ENCODE measurements at regions not wholly inside any gene's neighbourhood (a gene's known extent, or its start where the extent isn't known, plus 50 kb on each side); places are given as distances from the start of the nearest gene placed in this dataset.

DNA sequence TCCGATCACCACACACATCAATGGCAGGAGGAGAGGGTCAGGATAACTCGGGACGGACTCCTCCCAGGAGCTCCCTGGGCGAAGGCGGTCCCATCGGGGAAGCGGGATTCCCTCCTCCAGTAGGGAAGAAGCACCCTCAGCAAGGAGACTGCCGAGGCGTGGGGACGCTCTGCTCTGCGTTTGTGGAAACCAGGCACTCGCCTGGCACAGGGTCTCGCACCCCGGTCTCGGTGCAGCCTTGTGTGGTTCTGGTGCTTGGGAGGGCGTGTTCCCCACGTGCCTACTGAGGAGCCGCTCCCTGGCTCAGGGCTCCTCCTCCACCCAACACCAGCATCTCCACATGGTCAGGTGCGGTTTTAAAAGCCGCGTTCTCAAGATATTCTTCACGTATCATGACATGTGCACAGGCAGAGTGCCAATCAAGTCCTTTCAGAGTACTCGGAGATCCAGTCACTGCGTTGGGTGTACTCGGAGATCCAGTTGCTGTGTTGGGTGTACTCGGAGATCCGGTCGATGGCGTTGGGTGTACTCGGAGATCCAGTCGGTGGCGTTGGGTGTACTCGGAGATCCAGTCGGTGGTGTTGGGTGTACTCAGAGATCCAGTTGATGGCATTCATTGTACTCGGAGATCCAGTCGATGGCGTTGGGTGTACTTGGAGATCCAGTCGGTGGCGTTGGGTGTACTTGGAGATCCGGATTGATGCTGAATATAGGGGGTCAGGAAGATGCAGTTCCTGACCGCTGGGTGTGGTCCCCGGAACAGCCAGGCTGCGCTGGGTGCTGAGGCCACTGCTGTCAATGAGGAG, 117.5 kb downstream of the RTP5 start:
- no peak overlapping the region for H3K27ac ChIP-seq
- TF ChIP-seq, protein P1, sequence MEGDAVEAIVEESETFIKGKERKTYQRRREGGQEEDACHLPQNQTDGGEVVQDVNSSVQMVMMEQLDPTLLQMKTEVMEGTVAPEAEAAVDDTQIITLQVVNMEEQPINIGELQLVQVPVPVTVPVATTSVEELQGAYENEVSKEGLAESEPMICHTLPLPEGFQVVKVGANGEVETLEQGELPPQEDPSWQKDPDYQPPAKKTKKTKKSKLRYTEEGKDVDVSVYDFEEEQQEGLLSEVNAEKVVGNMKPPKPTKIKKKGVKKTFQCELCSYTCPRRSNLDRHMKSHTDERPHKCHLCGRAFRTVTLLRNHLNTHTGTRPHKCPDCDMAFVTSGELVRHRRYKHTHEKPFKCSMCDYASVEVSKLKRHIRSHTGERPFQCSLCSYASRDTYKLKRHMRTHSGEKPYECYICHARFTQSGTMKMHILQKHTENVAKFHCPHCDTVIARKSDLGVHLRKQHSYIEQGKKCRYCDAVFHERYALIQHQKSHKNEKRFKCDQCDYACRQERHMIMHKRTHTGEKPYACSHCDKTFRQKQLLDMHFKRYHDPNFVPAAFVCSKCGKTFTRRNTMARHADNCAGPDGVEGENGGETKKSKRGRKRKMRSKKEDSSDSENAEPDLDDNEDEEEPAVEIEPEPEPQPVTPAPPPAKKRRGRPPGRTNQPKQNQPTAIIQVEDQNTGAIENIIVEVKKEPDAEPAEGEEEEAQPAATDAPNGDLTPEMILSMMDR (conservative IDR thresholded peaks at IDR 0.05): no peak
- no peak for TF ChIP-seq ZFX (IDR thresholded peaks at IDR 0.05)

DNA sequence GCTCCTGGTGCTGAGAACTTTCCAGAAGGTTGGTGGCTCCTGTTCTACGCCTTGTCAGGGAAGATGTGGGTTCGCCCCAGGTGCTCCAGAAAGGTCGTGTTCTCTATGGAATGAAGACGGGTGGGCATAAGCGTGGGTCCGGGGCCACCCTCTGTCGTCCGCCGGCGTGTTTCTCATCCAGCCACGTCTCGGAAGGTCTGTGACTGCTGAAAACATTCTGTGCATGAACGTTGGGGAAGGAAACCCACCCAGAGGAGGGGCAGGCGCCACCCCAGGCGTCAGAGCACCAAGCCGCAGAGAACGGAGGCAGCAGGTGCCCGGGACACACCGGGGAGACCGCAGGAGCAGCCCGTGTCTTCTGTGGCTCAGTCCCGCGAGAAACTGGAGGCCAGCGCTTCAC, 118.2 kb downstream of the RTP5 start:
- H3K27ac ChIP-seq: no peak overlapping the region

DNA sequence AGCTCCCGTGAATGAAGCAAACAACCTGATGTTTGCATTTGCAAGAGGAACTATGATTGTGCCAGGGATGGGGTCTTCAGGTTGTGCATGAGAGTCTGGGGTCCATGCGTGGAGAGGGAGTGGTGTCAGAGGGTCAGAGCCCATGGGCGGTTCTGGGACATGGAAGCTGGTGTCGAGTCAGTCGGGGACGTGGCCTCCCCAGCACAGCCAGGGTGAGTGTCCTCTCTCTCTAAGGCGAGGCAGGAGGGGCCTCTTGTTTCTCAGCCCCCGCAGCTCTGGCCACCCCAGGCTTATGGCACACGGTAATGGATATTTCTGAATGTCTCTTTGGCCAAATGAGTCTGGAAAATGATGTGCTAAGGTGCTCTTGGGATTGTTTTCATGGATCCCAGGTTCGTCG, 118.6 kb downstream of the RTP5 start:
- no peak for TF ChIP-seq ZFX (IDR thresholded peaks at IDR 0.05)

More for the DNA sequence above, 118.2 kb downstream of the RTP5 start:
- TF ChIP-seq, protein P1 (conservative IDR thresholded peaks at IDR 0.05): no peak
- TF ChIP-seq ZFX (IDR thresholded peaks at IDR 0.05): no peak

DNA sequence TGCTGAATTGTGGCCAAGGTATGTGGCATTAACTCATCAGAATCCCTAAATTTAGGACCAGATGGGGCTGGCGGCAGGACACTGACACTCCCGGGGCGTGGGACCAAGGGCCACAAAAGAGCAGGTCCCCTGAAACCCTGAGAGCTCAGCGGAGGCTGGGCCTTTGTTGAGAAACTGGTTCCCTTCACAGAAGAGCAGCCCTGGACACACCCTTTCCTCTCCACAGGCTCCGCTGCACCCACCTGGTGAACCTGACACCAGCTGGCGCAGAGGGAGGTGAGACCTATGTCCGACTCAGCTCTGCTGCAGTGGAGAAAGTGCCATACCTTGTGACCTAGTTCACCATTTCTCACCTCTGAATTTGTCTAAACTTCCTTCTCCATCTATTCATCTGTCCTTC, 119.5 kb downstream of the RTP5 start:
- TF ChIP-seq ZFX (IDR thresholded peaks at IDR 0.05): no peak
- TF ChIP-seq, protein P1 (conservative IDR thresholded peaks at IDR 0.05): no peak
- H3K27ac ChIP-seq: no peak overlapping the region

More for the DNA sequence above, 118.6 kb downstream of the RTP5 start:
- no peak overlapping the region for H3K27ac ChIP-seq

DNA sequence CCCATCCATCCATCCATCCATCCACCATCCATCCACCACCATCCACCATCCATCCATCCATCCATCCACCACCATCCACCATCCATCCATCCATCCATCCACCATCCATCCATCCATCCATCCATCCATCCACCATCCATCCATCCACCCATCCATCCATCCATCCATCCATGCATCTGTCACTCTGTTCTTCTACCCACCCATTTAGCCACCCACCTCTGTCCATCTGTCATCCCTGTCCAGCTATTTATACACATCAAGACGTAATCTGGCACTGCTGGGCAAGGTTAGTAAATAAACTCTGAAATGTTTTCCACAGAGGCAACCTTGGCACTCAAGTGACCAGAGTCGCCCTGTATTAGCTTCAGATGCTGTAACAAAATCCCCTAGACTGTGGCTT, 120.9 kb downstream of the RTP5 start:
- TF ChIP-seq ZFX (IDR thresholded peaks at IDR 0.05): no peak
- TF ChIP-seq, protein P1 (conservative IDR thresholded peaks at IDR 0.05): no peak
- no peak overlapping the region for H3K27ac ChIP-seq

DNA sequence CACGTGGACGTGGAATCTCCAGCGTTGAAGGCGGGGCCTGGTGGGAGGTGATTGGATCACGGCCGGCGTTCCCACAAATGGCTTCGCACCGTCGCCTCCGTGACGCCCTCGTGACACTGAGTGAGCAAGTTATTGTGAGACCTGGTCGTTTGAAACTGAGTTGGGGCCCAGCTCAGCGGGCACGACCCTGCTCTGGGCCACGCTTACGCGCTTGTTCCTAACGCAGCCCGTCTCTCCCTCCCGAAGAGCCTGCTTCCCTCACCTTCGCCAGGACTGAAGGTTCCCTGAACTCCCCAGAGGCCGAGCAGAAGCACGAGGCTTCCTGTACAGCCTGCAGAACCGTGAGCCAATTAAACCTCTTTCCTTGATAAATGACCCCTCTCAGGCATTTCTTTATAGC, 121.8 kb downstream of the RTP5 start:
- TF ChIP-seq ZFX (IDR thresholded peaks at IDR 0.05): no peak
- TF ChIP-seq, protein P1 (conservative IDR thresholded peaks at IDR 0.05): no peak
- no peak overlapping the region for H3K27ac ChIP-seq

DNA sequence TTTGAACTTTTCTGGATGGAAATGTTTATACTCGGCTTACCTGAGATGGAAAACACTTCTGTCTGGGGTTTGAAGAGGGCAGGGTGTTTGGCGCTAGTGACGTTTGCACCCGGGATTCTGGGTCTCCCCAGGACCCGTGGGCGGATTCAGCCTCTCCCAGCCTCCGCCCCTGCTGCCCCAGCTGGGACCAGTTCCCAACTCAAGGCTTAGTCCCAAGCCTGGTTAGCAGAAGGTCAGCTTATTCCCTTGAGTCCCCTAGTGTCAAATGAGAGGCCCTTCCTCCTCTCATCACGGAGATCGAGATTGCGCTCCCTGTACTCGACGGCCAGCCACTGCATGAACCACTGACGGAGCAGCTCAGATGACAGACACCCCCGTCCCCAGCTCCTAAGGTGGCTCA, 123.2 kb downstream of the RTP5 start:
- no peak overlapping the region for H3K27ac ChIP-seq
- TF ChIP-seq, protein P1 (conservative IDR thresholded peaks at IDR 0.05): no peak
- TF ChIP-seq ZFX (IDR thresholded peaks at IDR 0.05): no peak
